NCI-H345 treated with DMSO at 0.1 percent for 48 hours (cell line): ENCODE measurements at regions not wholly inside any gene's neighbourhood (a gene's known extent, or its start where the extent isn't known, plus 50 kb on each side); places are given as distances from the start of the nearest gene placed in this dataset.
A peak's percentile ranks its signal among the peaks of the same experiment; 100 is the strongest.

Source experiments
- DNase-seq: peaks from one replicate; lab custom pipeline; 2025; ENCODE audit not compliant: unreplicated experiment; lab: John Stamatoyannopoulos, UW

DNA sequence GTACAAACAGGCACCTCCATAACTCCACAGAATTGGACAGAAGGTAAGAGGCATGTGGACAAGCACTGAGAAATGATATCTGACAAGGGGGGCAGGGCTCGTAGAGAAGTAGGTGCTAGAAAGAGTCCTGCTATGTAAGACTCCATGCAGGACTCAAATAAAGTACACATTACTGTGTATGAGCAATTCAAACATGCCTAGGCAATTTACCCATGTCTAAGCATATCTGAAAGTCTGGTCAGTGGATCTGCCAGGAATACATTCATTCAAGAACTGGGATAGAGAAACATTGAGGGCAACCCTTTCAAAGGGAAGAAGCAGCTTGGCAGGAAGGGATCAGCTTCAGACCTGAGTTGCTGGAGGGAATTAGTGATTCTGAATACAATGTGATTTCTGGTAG lies 174.1 kb upstream of the MCTP2 start:
- DNase-seq: no peak

DNA sequence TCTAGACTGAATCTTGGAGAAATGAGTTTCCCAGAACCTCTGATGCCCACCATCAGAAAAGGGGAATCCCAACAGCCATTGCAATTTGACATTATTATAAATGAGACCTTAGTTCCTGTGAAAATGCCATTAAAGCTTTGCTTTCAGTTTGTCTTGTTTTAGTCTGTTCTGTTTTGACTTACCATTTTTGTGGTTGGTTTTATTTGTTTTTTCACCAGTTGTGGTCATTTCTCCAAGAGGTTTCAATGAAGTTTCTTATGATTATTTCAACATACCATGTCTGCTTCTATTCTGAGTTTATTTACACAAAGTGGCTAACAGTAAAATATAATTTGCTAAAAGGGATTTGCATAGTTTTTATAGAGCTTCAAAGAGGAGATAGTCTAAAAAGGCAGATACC lies 175.0 kb upstream of the MCTP2 start:
- DNase-seq: no peak

DNA sequence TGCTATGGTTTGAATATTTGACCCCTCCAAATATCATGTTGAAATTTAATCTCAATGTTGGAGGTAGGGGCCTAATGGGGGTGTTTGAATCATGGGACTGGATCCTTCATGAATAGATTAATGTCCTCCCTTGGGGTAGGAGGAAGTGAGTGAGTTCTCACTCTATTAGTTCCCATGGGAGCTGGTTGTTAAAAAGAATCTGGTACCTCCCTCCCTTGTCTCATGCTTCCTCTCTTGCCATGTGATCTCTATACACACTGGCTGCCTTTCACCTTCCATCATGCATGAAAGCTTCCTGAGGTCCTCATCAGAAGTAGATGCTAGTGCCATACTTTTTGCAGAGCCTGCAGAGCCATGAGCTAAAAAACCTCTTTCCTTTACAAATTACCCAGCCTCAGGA lies 177.7 kb upstream of the MCTP2 start:
- peak; percentile 3 for DNase-seq

DNA sequence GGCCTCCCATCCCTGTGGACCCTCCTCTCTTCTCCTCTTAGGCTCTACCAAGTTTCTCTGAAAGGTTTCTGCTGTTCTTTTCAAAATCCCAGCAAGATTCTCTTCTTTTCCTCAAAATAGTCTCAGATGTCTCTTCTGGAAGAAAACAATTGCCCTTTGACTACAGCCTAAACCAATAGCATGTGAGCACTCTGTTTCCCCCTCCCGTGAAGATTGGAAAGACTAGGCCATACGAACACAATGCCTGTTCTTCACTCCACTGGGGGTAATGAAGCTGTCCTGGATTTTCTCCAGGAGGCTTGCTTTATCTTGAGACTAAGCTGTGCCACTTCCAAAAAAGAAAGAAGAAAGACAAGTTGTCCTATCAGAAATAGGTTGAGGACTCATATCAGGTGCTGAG lies 178.7 kb upstream of the MCTP2 start:
- DNase-seq: no peak

DNA sequence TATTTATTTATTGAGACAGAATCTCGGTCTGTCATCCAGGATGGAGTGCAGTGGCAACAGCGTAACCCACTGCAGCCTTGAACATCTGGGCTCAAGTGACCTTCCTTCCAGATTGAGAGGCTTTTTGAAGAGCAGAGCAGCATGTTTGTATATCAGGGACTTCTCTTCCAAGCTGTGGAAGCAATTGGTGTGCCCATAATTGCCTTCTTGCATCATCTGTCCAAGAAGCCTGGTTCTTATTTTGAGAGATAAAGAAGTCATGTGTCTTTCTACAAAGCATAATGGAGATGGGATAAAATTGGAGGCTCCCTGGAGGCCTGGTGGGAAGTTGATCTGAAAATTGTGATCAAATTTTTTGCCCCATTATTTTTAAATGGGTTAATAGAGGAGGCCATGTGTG lies 183.8 kb upstream of the MCTP2 start:
- no peak for DNase-seq

DNA sequence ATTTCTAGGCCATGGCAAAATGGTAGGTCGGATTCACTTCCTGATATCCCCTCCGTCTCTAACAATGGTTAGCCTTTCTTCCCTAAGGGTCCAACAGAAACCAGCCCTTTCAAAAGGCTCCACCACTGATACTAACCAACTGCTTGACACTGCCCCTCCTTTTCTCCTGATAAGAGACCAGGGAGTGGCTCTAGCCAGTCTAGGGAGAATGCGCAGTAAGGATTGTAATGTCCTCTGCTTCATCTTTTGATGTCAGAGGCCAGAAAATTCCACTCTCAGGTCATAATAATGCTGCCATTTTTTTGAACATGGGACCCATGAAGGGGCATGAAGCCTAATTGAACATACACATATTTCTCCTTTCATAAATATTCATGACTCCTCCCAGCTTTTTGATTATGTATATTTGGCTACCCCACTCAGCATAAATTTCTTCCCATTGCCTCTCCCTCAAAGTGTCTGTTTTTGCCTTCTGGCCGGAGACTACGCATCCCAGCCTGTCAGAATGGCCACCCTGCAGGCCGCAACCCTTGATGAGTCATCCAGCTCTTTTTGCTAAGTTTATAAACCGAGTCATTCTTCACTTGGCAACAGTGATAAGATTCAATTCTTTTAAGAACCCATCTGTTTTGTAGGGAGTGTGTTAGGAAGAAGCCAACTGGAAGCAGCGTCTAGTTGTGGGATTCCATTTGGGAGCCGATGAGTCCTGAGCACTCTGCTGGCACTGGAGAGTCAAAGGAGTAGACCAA lies 189.0 kb upstream of the MCTP2 start:
- DNase-seq: no peak

DNA sequence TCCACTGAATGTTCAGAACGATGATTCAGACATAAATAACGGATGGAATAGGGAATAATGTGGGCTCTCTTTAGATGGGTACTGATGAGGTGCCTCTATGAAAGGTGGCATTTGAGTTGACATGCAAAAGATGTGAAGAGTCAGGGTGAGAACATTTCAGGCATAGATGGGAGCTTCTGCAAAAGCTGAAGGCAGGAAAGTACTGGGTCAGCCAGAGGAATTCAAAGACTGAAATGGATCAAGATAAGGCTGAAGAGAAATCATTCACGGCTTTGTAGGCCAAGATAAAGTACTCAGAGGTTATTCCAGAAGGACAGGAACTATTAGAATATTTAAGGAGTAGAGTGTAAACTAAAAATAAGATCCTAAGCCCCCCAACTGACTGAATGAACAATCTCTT lies 189.6 kb upstream of the MCTP2 start:
- no peak for DNase-seq

DNA sequence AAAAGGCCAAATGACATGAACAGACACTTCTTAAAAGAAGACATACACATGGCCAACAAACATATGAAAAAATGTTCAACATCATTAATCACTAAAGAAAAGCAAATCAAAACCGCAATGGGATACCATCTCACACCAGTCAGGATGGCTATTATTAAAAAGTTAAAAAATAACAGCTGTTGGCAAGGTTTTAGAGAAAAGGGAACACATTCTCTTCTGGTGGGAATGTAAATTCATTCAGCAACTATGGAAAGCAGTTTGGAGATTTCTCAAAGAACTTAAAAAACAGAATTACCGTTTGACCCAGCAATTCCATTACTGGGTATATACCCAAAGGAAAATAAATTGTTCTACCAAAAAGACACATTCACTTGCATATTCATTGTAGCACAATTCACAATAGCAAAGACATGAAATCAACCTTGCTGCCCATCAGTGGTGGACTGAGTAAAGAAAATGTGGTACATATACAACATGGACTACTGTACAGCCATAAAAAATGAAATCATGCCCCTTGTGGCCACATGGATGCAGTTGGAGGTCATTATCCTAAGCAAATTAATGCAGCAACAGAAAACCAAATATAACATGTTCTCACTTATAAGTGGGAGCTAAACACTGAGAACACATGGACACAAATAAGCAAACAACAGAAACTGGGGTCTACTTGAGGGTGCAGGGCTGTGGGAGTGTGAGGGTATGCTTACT lies 190.7 kb upstream of the MCTP2 start:
- no peak for DNase-seq

DNA sequence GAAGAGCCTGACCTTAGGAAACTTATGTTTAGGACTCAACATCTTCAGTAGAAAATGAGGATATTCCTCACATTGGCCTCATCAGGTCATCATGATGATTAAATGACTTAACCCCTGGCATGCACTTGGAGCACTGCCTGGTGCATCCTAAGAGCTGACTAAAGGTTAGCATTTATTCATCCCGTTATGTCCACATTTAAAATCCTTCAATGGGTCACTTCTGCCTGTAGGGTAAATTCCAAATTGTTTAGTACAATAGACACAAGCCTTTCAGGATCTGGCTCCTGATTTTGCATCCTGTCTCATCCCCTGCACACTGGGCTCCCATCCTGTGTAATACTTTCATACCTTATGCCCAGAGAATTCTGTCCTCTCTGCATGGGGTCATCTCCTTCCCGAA lies 195.2 kb upstream of the MCTP2 start:
- DNase-seq: no peak

DNA sequence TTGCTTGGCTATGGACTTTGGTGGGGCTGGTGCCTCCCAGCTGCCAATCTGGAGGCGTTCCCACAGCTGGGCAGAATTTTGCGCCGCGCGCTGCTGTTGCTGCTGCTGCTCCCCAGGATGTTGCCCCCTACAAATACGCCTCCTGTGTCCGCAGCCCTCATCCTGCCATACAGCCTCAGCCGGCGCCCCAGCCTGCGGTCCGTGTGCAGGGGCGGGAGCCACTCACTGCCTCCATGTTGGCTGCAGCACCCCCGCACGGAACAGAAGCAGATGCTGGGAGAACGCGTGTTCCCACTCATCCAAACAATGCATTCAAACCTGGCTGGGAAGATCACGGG lies 197.7 kb upstream of the MCTP2 start:
- DNase-seq: no peak

DNA sequence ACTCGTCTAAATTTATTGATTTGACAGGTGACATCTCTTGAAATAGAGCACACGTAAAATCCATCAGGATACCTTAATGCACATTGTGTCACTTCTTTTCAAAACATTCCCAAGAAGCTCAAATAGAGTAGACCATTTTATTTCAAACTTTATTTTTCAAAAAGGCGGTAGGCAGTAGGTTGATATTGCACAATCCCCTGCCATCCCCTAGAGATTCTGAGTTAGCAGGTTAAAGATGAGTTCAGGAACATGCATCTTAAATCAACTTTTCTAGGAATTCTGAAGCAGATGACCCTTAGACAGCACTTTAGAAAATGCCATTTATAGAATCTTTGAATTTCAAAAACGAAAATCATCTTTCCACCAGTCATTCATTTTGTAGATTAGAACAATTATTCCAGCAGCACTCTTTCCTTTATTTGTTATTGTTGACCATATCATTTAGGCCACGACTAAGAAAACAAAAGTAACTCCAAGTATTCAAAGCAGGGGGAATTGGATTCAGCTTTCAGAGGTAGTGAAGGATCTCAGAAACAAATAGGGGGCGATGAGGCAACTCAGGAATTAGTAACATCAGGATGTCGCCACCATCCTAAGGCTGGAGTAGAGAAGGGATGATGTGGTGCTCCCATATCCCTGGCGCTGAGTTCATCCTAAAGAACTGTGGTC lies 198.2 kb upstream of the MCTP2 start:
- no peak for DNase-seq

DNA sequence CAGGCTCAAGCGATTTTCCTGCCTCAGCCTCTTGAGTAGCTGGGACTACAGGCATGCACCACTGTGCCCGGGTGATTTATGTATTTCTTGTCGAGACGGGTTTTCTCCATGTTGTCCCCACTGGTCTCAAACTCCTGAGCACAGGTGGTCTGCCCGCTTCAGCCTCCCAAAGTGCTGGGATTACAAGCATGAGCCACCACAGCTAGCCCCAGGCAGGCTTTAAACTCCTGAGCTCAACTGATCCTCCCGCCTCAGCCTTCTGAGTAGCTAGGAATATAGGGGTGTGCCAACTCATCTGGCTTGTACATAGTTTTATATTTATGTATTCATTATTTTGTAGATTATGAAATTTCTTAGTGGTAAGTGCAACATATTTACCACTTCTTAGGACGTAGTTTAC lies 198.8 kb upstream of the MCTP2 start:
- no peak for DNase-seq

DNA sequence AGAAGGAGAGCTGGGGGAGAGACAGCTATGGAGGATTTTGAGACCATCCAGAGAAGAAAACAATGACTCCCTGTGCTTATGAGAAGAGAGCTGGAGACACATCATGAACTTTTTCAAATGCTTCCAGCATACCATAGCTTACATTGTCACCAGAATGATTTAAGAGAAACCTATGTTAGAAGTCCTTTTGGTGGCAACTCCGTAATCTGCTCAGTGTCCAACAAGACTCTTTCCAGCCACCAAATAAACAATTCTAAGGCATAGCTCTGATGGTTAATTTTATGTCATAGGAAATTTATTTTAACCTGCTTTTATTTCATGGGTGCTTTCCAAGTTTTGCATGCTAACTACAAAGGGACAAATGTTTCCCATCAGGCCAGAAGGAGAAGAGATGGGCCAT lies 200.3 kb upstream of the MCTP2 start:
- no peak for DNase-seq

DNA sequence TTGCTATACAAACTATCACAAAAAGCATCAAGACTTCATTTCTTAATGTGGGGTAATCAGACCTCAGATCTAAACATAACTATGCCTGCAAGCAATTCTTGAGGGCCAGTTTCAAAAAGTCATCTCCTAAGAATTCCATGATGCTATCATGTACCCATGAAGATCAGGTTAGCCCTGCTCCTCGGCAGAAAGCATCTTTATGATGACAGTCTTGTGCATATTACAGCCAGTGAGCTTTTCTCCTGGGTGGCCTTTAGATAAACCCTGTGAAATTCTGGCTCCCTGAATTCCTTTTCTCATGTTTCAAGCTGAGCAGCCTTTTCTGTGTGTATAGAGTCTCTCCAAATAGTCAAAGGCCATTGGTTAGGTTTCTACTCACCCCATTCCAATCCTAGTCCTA lies 201.9 kb upstream of the MCTP2 start:
- DNase-seq: no peak

DNA sequence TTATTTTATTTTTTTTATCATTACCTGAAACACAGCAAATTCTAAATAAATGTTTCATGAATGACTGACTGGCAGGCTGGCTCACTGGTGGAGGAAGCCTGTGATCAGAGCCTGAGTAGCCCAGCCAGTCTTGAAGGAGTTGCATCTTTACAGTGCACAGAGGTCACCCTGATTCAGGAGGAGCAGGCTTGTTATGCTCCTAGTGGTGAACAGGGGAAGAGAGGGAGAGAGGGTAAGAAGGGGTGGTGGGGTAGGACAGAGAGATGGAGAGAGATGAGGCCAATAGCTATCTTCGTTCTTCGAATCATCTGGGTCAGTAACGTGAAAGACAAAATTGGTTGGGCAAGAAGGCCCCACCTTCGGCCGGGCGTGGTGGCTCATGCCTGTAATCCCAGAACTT lies 202.6 kb upstream of the MCTP2 start:
- no peak for DNase-seq

DNA sequence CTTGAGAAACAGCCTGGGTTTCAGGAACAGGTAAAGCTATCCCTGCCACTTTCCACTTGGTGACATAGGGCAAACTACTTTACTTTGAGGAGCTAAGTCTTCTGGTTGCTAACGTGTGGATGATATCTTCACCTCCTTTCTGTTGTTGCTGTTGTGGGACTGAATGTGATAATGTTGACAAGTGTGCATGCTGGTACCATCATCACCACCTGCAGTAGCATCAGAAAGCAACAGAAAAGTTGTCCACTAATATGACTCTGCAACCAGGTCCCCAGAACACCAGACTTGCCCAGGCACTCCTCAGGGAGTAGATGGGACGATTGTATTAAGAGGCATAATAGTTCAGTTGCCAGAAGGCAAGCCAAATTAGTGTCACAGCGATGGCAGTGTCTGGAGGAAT lies 203.2 kb upstream of the MCTP2 start:
- no peak for DNase-seq

DNA sequence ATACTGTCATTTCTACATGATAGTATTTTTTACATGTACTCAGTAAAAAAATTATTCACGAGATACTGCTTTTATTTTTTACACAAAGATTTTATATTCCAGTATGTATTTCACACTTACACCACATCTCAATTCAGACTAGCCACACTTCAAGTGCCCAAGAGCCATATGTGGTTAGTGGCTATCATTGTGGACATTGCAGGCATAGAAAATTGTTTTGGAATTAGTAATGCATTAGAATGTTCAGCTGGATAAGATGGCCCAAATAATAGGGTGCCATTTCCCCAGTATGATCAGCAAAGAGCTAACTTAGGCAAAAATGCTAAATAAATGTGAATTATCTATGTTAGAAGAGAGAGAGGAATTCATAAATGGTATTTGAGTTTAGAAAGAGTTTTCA lies 203.8 kb upstream of the MCTP2 start:
- DNase-seq: no peak

DNA sequence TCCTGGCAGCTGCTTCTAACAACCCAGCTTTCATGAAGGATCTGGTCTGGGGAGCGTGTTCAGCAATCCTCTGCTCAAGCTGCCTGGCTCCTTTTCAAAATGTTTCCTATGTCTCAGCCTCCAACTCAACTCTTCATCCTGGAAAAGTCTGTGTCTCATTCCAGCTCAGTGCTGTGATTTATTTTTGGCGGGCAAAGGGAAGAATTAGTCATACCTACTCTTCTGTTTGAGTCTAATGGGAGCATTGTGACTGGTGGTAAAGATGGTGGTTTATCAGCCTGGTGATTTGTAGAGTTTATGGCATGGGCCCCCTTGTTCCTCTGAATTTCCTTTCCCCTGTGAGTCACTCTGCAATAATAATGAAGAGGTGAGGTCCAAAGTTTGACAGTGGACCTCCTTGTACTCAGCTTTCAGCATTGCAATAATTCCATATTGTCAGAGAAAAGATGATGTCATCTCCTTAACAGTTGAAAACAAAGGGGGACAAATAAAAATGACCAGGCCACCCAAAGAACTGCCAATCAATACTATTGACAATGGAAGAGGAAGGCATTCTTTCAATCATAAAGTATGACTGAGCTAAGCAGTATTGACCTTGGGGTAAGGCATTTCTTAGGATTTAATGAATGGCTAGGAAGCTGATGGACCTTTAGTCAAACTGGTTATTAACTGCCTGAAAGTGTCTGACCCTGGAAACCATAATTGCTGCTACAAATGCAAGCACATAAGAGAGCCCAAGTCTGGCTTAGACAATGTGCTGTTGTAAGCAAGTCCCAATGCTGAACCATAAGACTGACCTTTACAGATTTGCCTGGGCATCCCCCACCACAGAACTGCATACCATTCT lies 204.7 kb upstream of the MCTP2 start:
- no peak for DNase-seq

DNA sequence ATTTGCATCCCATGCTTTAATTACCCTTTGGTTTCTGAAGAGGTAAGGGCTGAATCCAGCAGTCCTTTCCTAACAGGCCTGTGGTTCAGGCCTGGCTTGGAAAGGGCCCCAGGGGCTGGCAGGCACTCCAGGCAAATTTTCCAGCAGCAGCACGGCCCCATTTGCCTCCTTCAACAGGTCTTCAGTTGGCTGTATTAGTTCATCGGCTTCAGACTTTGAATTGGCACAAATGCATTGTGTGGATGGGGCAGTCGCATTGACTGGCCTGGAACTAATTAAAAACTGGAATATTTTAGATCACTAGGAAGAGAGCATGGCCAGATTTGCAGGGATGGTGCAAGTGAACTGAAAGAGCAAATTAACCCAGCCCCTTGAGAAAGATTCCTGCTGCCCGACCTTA lies 207.8 kb upstream of the MCTP2 start:
- no peak for DNase-seq

DNA sequence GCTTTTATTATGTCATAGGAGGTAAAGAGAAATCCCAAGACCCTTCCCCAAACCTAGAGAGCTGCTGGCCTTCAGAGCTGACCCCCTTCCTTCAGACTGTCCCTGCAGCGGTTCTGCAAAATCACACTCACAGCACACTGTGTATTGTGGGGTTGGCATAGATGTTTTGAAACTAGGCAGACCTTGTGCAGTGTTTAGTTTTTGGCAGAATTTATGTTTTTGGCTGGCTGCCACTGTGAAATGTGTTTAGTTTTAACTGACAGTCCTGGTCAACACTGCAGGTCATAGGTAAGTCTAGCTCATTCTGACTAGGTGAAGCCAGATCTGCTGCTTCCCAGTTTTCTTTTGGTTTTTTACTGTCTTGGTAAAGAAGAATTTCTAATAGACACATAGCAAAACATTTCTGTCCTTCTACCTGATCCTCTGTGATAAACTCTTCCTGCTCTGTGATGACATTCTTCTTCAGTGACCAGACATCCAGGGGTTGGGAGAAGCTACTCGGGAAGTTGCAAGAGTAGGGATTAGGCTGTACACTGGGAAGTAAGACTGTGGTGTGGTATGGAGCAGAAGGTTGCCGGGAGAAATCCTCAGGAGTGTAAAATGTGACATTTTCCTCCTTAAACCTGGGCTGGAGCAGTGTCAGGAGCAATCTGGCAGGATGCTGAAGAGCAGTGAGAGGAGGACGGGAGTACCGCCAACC lies 209.6 kb upstream of the MCTP2 start:
- no peak for DNase-seq

DNA sequence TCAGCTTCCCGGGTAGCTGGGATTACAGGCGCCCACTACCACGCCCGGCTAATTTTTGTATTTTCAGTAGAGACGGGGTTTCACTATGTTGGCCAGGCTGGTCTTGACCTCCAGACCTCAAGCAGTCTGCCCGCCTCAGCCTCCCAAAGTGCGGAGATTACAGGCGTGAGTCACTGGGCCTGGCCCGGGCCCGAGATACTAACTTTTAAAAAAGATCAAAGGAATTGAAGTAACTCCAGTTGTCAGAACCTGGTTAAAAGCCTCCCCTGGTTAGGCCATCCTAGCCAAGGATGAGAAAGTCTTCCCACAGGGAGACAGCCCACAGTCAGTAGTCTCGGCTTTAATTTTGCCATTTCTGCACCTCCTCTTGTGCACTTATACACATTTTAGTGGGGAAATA lies 212.3 kb upstream of the MCTP2 start:
- DNase-seq: no peak
